ENCODE measurements at regions not wholly inside any gene's neighbourhood (a gene's known extent, or its start where the extent isn't known, plus 50 kb on each side); places are given as distances from the start of the nearest gene placed in this dataset.

DNA sequence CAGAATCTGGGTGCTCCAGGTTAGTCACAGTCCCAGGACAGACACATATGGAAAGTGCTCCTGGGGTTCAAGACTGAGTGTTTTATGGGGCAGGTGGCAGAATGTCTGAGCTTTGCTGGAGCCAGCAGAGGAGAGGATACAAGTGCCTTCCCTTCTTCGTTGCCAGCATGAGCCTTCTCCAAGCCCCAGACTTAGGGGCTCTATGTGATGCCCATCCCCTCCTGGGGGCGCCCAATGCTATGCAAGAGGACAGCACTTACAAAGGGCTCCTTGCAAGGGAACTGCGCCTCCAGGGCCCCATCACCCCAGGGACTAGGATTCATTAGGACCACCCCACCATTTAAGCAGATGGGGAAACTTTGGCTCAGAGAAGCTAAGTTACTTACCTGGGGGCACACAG, 581.9 kb downstream of the BUD13 start:
- TF ChIP-seq, protein P1, sequence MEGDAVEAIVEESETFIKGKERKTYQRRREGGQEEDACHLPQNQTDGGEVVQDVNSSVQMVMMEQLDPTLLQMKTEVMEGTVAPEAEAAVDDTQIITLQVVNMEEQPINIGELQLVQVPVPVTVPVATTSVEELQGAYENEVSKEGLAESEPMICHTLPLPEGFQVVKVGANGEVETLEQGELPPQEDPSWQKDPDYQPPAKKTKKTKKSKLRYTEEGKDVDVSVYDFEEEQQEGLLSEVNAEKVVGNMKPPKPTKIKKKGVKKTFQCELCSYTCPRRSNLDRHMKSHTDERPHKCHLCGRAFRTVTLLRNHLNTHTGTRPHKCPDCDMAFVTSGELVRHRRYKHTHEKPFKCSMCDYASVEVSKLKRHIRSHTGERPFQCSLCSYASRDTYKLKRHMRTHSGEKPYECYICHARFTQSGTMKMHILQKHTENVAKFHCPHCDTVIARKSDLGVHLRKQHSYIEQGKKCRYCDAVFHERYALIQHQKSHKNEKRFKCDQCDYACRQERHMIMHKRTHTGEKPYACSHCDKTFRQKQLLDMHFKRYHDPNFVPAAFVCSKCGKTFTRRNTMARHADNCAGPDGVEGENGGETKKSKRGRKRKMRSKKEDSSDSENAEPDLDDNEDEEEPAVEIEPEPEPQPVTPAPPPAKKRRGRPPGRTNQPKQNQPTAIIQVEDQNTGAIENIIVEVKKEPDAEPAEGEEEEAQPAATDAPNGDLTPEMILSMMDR (IDR thresholded peaks at IDR 0.05), result no peak
- no peak for TF ChIP-seq EP300 (IDR thresholded peaks at IDR 0.05)

Measured in gastroesophageal sphincter (tissue), 3 donors.